GM21360 (cell line): ENCODE measurements at regions not wholly inside any gene's neighbourhood (a gene's known extent, or its start where the extent isn't known, plus 50 kb on each side); places are given as distances from the start of the nearest gene placed in this dataset.

Source experiments
- ATAC-seq: cut with Tn5 transposase; IDR thresholded peaks from one replicate; pipeline ENCODE4 v1.9.1; 2021; ENCODE audit warnings: mild to moderate bottlenecking, moderate library complexity; ENCODE audit not compliant: unreplicated experiment

DNA sequence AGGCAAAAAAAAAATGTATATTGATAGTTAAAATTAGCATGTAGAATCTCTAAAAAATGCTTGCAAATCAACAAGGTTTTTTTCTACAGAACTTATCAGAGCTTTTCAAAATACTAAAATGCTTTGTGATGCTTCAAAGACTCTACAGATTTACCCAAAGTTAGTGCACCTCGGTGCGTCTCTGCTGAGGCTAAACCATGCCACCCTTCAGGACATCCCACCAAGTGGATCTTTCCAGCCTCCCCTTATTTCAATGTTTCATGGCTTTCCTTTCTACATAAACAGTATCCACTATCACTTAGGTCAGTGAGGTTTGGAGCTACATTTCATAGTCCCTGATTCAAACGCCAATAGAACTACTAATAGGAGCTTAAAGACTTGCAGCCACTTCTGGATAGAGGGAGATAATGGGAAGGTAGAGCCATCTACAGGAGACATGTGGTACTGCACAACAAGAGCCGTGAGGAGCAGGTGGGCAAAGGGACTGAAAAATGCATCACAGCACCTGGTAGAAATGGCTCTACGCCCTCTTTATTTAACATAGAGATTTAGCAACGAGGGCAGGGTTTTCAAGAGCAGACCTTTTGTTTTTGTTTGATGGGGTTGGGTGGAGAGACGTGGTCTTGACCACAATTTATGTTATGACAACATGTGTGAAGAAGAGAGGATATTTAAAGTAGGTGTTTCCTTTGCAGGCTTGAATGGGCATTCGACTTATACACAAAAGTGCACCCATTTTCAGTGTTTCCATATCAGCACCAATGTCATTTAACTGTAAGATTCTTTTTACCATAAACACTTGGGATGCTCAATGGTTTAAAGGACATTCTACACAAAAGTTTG lies 56.1 kb upstream of the SLC35G4 start:
- no peak for ATAC-seq

DNA sequence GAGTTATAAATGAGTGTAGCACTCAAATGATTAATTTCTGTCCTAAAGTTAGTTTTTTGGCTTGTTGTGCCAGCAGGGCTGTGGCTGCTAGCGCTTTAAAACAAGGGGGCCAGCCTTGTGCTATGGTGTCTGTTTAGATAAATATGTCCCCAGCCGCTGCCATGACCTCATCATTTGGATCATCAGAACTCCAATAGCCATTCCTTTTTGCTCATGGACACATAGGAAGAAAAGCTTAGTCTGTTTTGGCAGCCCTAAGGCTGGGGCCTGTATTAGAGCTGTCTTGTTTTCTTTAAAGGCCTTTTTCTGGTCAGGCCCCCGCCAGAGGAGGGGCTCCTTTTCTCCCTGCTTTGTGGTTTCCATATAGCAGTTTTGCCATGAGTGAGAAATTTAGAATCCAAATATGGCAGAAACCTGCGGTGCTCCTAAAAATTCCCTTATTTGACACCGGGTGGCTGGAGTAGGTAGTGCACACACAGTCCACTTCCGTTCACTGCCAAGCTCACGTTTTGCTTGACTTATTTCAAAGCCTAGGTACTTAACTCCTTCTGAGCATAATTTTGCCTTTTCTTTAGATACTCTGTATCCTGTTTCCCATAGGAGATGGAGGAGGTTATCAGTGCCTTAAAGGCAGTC lies 60.4 kb upstream of the SLC35G4 start:
- ATAC-seq = no peak

DNA sequence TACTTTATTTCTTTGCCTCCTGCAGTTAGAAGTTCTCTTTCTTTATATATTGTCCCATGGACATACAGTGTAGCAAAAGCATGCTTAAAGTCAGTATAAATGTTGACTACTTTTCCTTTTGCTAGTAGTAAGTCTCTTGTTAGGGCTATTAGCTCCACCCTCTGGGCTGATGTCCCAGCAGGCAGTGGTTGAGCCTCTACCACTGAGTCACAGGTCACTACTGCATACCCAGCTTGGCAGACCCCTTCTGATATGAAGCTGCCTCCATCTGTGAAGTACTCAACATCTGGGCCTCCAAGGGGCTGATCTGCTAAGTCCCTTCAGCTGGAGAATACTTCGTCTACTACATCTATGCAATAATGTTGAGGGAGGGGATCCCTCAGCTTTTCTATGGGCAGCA lies 61.0 kb upstream of the SLC35G4 start:
- no peak for ATAC-seq

DNA sequence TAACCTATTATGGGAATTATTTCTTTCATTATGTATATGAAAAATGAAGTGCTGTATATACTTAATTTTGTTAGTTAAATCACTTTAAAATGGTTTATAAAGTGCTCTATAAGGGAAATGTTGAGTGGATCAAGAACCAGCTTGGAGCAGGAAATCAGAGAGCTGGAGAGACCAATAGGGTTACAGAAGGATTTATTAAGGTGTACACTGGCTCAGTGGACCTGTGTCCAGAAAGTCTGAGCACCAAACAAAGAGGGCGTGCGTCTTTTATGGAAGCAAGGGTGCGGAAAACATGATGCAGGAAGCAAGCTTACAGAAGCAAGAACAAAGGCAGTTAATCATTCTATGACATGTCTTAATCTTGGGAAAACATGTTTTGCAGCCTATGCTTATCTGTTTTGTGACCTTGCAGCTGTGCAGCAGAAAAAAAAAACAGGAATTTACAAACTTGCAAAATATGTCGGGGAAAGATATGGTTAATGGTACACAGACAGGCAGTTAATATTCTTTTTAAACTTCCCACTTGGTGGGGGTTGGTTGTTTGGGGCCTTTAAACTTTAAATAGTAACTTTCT lies 65.2 kb upstream of the SLC35G4 start:
- no peak for ATAC-seq

DNA sequence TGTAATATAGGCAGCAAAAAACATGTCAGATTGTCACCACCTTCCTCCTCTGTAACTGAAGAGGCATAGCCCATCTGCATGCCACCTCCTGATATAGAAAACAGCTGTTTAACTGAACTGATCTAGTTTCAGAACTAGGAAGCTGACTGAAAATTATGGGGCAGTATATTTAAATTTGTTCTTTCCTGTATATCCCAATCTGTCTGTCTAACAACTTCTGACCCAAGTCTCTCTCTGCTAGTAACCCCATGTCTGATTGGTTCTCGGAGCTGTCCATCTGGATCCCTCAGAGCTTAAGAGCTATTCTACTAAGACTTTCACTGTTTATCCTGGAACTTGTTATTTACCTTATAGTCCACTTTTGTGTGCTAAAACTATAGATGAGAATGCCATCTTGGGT lies 68.2 kb upstream of the SLC35G4 start:
- no peak for ATAC-seq

DNA sequence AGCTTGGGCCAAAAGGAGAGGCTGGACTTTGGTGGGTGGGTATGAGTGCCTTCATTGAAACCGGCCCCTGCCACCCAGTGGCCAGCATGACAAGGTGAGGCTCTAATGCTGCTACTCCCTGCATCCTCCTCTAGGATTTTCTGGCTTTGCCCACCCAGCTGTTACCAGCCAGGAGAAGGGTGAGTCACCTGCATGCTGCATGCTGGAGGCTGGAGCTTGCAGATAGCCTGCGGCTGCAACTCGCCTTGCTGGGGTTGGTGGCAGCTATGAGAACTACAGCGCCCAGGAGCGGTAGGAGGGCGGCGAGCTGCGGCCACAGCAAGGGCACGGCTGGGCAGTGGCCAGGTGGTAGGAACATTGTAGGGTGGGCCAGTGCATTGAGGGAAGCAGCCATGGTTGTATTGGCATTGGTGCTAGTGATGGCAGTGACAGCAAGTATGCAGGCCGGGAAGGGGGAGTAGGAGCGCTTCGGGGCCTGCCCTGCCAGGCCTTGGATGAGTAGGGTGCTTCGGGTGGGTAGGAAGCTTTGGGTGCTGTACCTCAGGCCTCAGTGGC lies 75.4 kb upstream of the SLC35G4 start:
- no peak for ATAC-seq

DNA sequence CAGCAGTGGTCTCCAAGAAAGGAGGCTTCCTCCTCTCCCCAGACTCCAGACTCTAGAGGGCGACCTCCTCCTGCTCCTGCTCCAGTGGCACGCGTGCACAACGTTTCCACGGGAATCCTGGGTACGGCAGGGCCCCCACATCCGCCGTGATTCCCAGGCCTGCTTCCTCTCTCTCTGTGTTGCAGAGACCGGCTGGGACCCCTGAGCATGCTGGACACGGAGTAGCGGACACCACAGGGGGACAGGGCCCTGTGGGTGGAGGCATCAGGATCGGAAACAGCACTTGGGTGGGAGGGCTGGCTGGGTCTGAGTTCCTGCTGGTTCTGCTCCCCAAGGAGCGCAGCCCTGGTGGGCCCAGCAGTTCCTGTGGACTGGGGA lies 75.9 kb upstream of the SLC35G4 start:
- ATAC-seq = no peak

DNA sequence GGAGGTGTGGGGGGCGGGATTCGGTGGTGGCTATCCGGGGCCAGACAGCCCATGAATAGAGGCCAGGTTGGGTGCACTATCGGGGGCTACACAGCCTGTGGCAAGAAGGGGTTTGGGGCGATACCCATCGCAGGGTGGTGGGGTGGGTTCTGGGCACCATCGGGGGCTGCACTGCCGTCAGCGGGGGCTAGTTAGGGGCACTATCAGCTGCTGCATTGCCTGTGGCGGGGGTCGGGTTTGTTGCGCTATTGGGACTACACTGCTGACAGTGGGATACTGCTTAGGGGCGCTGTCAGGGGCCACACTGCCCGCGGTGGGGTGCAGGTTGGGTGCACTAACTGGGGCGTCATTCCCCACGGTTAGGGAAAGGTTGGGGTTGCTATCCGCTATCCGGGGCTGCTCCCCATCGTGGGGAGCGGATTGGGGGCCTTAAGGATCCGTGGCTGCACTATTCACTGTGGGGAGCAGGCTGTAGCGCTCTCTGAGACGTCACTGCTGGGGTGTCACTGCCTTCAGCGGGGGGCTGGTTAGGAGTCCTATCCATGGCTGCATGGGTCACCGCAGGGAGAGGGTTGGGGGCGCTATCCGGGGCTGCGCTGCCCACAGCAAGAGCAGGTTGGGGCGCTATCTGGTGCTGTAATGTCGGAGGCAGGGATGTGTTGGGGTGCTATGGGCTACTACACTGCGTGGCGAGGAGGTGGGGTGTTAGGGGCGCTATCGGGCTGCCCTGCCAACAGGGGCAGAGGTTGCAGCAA lies 76.5 kb upstream of the SLC35G4 start:
- no peak for ATAC-seq

DNA sequence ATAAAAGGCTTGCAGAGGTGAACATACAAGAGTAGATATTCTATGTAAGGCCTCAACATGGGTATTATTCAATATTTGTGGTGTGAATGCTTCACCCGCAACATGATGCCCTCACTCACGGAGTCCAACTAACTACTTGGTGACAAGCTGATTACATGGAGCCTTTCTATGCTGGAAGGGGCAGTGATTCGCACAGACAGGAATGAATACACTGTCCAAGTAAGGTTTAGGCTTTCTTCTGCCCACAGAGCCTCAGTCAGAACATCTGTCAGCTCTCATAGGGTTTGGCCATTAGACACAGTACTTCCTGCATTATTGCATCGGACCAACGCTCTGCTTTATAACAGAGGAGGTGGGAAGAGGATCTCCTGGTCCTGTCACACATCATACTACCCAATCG lies 80.3 kb upstream of the SLC35G4 start:
- ATAC-seq = no peak

DNA sequence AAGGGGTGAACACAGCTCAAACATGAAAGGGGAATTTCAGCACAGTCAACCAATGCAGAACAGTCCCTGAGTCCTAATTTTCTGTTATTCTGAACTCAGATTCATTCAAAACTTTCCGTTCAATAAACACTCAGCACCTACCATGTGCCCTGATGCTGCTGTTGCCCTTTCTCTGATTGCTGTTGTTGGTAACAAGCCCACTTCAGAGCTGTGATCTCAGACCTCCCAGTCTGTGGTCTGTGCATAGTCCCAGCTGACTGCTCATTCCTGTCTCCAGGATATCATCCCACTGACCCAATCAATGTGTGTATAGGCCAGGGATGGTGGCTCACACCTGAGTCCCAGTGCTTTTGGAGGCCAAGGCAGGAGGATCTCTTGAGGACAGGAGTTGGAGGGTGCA lies 82.7 kb upstream of the SLC35G4 start:
- ATAC-seq = no peak

DNA sequence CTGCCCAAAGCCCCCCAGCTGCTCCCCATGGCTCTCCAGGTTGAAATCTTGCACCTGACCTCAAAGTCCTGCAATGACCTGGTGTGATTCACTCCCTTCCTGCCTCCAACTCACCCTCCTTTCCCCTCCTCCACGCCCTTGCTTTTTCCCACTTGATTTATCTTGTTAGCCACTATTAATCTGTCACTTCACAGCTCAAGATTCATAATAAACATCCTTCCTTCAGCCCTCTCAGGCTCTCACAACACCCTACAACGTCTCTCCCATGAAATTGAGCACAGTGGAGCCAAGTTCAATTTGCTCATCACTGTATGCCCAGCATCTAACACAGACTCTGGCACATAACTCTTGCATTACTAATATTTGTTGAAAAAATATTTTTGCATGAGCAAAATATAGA lies 85.6 kb upstream of the SLC35G4 start:
- ATAC-seq = no peak

DNA sequence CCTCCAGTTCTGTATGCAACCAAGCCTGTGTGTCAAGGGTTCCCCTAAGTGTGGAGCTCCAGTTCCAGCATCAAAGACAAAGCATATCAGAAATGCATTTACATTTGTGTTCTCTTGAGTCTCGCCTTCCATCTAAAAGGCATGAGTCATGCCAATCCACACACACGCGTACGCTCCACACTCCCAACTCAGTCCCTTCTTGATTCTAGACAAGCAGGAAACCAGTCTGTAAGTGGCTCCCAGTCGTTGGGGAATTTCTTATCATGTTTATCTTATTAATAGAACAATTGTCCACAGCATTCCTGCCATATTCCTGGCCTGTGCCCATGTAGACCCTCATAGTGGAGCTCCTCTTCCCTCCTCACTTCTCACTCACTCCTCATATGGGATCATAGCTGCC lies 86.4 kb upstream of the SLC35G4 start:
- ATAC-seq = no peak

DNA sequence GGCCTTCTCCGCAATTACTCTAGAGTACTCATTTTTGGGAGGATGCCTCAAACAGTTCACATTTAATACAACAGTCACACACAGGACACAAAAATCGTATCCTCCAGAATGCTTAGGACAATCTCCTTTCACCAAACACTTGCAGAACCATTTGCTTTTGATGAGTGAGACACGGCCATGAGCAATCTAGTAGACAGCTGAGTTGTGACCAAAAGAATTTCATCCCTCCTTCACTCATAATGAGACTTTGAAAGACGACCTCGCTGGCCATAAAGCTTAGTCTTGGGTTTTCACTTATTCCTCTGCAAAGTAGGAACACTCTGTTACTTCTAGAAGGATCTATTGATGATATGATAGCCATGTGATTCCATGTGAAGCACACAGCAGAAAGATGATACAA lies 87.5 kb upstream of the SLC35G4 start:
- no peak for ATAC-seq

DNA sequence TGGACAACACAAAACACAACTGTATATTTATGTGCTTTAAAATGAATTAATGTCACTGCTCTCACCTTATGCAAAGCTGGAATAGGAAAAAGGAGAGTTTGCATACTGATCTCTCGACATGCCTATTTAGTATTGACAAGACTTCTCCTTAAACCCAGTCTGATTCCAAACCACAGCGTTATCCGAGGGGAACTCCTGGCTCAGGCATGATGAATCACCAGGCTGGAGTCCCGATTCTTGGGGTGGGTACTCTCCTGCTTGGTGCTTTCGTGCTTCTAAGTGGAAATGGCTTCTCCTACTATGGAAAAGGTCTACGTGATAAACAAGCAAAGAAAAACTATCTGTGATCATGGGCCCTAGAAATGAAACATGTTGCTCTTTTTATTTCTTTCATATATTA lies 88.9 kb upstream of the SLC35G4 start:
- ATAC-seq = no peak

DNA sequence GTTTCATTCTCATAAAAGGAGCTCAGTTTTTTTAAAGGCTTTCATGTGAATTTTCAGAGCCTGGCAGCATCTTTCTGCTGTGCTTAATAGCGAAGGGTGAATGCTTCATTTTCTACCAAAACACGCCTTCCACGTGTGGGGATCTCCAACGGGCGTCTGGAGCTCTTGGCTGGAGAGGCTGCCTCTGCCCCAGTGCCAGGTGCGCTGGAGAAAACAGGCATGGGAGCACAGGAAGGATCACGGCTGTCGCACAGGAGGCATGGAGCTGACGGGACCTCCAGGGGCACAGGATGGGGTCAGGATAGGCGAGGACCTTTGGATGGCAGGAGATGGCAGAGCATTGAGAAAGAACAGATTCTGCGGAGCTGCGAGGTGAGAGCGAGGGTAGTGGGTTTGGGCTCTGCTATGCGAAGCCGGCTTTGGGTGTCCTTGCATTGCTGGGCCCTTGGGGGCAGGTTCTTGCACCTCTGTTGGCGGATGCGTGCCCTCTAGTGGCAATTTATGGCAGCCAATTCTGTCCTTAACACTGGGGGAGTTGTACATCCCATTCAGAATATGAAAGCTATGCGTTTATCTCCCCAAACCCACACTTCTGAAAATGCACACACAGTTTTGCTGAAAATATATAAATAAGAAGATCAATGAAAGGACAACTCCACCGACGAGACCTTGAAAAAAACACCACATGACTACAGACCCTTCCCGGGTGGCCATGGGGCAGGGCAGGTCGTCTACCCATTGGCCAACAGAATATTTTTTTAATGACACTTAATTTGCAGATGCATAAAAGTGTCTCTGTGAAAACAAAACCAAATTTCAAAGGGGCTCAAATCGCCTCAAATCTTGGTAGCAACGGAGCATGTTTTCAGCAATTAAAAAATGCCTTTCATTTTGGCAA lies 90.4 kb upstream of the SLC35G4 start:
- peak; percentile 67 for ATAC-seq

DNA sequence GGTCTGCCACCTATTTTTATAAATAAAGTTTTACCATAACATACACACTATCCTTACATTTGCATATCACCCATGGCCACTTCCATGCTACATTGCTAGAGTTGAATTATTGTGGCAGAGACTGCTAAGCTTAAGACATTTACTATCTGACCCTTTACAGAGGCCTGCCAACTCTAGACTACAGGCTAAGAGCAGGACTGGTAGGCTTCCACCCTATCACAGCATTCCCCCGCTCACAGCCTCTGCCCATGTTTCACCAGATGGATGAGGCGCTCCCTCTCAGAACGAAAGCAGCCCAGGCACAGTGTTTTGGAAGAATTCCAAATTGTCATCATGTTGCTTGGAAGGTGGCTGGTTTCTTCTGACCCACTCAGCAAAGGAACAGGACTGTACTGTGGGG lies 91.7 kb upstream of the SLC35G4 start:
- no peak for ATAC-seq

DNA sequence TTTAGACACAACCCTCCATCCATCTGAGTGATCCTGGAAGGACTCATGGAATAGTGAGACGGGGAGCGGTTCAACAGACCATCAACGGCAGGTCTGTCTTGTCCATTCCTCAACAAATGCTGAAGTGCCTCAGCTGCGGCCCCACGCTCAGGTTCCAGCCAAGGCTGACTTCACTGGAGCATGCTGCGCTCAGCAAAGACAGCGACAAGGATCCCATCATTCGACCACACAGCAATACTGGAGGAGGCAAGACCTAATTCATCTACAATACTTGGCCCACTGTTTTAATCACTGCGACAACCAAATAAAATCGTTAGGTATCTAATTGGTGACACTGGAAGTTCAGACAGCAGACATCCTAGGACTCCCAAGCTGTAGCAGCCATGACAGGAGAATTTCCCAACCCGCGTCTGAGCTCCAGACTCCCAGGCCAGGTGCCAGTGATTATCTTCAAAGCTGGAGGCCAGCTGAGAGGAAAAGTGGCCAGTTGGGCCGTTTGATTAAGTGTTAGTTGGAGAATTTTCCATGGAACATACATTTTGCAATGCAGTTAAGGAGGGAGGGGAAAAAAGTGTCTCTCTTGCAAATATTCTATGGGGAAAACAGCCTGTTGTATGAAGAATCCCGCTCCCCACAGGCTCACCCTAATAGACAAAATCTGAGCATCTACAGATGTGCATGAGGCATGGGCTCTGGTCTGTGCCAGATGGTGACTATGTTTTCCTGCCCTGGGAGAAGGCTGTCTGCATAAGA lies 92.5 kb upstream of the SLC35G4 start:
- ATAC-seq = no peak

DNA sequence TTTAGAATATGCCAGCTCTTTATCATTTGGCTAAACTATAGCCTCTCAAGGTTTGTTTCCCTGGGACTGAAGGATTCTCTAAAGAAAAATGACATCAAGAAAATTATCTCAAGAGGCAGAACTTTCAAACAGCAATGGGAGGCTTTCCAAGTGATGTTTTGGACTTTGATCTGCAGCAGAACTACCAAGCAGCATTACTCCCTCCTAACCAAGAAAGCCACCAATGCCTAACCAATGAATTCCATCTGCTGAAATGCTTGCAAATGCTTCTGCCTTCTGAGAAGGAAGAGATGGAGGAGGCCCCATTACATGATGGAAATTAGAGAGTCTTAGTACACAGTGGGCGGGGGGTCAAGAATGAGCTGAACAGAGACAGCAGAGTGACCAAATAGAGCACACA lies 95.1 kb upstream of the SLC35G4 start:
- ATAC-seq = no peak
